HG03064 (cell line): ENCODE measurements at regions not wholly inside any gene's neighbourhood (a gene's known extent, or its start where the extent isn't known, plus 50 kb on each side); places are given as distances from the start of the nearest gene placed in this dataset.

ENCODE experiments used
- ATAC-seq: cut with Tn5 transposase; IDR thresholded peaks from one replicate; pipeline ENCODE4 v1.9.1; 2021; ENCODE audit warnings: low read depth; ENCODE audit not compliant: unreplicated experiment

- no peak for ATAC-seq
These were observed 111.5 kb upstream of the CITED2 start for GRCh38 chr6:139485742-139486475.

GRCh38 chr6:139485185-139485584 is 110.7 kb upstream of the CITED2 start:
- ATAC-seq, result no peak

DNA sequence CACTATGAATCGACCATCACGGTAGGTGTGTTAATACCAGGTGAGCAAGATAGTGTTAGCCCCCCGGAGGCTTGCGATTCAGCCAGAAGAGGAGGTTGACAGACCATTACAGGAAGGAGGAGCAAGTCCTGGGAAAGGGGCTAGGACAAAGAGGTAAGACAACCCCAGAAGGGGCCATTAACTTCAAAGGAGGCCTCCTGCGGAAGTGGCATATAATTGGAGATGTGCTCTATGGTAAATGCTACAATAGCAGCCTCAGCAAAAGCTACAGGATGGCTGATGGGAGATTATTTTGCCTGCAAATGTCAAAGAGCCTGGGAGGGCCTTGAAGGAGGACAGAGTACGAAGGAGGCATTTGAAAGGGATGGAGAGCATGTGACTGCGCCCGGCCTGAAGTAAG is 108.6 kb upstream of the CITED2 start:
- ATAC-seq, result no peak

DNA sequence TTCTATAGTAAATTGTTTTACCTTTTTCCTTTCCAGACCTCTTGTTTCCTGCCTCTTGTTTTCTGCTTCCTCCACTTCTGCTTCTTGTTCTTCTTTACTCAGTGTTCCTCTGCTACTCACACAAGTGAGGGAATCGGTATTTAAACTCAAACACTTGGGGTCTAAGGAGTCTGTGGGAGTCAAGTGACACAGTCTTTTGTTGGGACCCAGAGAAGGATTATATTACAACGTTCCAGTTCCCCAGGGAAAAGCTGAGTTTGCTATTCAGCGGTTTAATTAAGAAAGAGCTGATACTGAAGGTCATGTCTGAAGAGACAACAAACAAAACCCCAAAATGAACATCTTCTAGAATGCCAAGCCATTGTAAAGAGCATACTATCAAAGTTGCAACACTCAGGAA is 107.8 kb upstream of the CITED2 start:
- ATAC-seq, result no peak

DNA sequence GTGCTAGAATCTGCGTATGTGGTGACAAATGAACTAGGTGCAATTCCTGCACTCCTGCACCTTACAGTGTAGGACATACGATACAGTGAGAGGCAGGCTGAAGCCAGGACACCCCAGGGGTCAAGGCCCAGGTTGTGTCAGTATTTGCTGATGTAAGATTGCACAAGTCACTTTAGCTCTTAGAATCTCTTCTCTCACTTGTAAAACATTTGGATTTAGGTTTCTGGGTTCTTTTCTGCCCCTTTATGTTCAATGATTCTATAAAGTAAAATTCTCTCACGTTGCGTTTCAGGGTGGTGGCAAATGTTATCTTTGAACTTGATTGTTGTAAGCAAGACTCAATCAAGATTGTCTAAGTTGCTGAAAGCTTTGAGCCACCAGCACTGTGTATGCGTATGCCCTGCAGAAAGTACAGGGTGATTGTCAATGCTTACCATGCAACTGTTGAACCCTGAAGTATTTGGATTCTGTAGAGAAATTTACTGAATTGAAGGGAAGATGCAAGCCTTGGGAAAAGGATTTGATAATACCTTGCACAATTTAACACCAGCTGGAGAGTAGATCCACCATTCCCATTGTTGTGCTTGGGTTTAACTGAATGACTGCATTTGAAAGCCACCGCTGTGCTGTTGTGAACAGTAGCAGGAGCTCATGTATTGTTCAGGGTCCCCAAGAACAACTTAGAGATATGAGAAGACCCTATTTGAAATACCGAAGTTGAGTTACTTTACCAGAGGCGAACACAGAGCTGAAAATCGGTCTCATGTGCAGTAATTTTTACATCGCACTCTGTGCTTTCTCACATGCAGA is 106.1 kb upstream of the CITED2 start:
- no peak for ATAC-seq

GRCh38 chr6:139479433-139480222 is 105.2 kb upstream of the CITED2 start:
- no peak for ATAC-seq

GRCh38 chr6:139475646-139476045 is 101.2 kb upstream of the CITED2 start:
- ATAC-seq, result no peak

DNA sequence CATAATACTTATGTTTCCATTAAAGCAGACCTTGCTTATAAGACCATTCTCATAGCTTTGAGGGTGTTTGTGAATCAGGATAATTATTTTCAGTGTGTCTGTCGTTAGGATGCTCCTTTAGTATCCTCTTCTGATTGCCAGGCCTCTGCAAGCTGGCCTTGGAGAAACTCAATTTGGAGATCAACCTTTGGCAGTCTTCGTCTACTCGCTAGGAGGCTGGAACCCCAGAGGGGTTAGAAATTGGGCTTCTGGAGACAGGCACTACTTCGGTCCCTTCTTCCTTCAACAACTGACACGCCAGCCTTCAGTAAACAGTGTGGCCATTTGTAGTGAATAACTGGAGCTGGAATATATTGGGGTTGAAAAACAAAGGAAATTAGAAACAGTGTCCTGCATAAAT is 100.8 kb upstream of the CITED2 start:
- no peak for ATAC-seq

DNA sequence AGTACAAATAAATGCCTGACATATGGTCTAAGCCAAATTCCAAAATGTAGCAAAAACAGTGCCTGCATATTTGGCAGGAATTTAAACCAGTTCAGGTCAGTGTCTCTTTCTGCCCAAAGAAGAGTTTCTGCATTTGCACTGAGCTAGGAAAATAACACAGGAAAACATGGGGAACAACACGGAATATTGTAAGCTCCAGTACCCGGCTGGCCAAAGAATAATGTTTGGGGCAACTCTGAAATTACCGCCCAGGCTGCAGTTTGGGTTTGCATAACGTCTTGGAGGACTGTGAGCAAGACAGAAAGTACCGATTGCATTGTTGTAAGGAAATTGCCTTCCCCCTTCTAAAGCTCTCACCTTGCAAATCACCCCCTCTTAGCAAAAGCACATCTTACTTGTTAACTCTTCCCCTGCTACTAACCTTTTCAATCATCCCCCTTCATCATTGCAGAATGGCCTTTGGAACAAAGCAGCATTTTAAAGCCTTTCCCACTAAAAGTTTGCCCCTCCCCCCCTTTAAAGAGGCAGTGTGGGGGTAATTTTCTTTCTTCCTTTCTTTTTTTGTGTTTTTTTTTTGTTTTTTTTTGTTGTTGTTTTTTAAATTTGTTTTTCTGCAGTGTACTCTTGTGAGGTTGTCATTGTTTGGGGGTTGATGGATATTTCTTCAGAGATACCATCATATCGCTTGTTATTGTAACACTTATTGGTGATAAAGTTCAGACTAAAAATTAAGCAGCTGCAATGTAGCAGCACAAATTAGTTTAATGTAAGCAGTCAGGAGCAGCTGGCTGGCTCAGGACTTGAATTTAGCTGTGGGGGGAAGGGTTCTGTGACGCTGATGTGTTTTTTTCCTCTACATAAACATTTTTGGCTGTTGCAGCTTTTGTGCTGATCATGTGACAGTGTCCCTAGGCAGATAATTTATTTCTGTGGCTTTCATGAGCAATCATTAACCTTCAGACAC is 100.0 kb upstream of the CITED2 start:
- no peak for ATAC-seq

DNA sequence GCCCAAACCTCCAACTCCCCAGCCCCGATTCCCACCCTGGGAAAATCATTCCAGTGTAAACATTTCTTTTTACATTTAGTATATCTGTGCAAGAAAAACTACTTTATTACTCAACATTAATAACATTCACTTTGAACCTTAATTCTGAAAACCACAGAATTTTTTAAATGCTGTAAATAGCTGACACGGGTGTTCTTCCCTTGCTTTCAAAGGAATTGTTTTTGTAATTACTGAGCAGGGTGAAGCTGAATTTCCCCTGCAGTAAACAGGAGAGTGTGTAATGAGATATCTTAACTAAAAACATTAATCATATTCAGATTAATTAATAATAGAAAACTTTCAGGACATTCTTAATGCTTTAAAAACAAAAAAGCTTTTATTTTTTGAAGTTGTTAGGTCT is 99.3 kb upstream of the CITED2 start:
- no peak for ATAC-seq

- ATAC-seq, result no peak
These were observed 98.8 kb upstream of the CITED2 start for GRCh38 chr6:139473231-139473701.

DNA sequence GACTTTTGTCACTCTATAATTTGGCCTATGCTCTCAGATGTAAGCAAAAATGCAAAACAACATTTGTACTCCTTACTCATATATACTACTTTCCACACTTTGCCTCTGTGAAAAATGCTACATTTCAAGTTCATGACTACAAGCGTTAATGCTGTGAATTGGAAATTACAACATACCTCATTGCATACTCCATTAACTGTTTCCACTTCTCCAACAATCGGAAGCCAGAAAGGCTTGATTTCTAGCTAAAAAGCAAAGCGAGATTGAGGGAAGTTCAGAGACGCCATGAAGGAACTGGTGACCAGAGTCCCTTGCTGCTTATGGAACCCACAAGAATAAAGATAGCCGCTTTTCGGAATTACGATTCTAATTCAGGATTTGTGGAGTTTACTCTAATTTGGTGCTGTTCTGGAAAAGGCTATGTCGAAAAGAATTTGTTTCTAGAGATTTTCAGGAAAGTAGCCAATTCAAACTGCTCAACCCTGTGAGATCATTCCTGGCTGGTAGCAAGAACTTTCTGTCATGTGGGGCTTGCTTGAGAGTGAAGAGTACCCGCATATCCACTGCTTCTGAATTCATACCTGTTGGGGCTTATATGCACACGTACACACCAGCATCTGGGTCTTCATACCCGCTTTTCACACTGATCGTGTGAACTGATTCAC is 98.0 kb upstream of the CITED2 start:
- no peak for ATAC-seq

- ATAC-seq, result no peak
These were observed 96.5 kb upstream of the CITED2 start for GRCh38 chr6:139470997-139471396.

DNA sequence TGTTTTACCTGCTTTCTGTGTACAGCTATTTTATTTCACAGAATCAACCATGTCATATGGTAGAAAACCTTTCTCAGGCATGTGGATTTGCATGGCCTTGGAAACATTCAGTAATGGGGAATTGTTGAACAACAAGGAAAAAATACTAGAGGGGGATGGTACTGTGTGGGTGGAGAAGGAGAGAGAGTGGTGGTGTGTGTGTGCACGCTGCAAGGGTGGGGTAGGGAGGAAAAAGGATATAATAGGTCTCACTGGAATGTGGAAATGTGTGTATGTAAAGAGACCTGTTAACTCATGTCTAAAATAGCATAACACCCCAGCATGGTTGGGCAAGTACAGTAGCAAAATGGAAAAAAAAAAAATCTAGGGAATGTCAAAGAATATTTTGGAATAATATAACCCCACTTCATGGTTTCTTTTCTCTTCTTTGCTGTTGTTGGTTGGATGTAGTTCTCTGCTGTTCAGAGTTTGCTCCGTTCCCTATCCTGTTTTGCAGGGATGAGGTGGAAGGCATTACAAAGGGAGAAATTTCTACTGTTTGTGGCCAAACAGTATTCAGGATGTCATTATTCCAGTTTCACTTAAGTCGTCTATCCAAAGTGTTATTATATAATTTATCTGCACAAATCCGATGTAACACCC is 93.9 kb upstream of the CITED2 start:
- ATAC-seq, result no peak

DNA sequence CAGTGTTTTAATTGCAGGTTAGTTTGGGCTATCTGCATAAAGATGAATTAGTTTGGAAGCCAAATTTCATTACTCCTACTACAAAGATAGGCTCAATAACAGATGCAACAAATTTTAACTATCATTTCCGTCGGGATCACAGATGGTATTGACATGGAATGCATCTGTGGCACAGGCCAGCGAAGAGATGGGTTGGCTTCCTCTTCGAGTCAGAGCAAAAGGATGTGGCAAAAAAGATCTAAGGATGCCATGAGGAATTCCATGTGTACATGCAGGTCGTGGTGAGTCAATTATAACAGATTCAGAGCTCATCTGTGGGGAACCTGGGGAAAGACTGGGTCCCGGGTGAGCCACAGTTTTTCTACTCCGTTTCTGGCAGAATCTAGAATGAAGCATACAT is 83.0 kb upstream of the CITED2 start:
- ATAC-seq, result no peak

GRCh38 chr6:139452148-139452876 is 77.9 kb upstream of the CITED2 start:
- no peak for ATAC-seq

GRCh38 chr6:139449611-139450000 is 75.2 kb upstream of the CITED2 start:
- ATAC-seq, result no peak

DNA sequence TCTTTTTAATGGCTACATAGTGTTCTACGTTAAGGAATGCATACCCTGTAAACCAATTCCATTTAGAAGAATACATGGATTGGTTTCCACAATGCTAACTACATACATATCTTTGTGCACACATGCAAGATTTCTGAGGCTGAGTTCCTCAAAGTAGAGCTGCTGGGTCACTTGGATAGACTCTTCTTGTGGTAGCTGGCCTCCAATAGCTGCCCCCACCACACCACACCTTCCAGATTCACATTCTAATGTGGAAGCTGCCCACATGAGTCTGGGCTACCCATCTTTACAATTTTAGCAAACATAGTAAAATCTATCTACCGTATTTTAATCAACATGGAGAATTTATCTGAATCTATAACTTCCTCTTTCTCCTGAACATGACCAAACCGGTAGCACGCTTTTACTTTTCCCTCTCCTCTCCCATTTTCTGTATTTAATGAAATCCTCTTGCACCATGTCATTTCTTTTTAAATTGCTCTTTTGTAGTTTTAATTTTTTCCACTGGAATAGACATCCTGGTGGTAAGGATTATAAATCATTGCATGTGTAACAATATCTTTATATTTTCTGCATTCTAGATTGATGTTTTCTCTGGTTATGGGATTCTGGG is 74.7 kb upstream of the CITED2 start:
- no peak for ATAC-seq
